CD4-positive, CD25-positive, alpha-beta regulatory T cell (primary cell): ENCODE measurements at regions not wholly inside any gene's neighbourhood (a gene's known extent, or its start where the extent isn't known, plus 50 kb on each side); places are given as distances from the start of the nearest gene placed in this dataset.
"Not testable (repeated sequence)": the region's sequence is repeated elsewhere in the genome, so short reads cannot be mapped to it uniquely, and the experiment has no call there.

ENCODE experiments used
- ATAC-seq, 2 donors: fragments of 150-1000 bp; cut with Tn5 transposase; one replicate each; pipeline ENCODE4 v1.10.0; 2021; ENCODE audit warnings: low read depth in 2 of 2, moderate number of reproducible peaks in 2 of 2, moderate library complexity in 1 of 2
- DNase-seq, 3 donors: peaks; one replicate each; pipeline versions ENCODE4 v3.0.0 to v3.0.0-alpha.2; 2012 to 2022; ENCODE audit warnings: mixed read lengths in 1 of 3
- H3K27ac ChIP-seq: one replicate; pipeline ENCODE4 v1.7.0; 2013; ENCODE audit warnings: mild to moderate bottlenecking, low read length; ENCODE audit not compliant: insufficient read depth, poor library complexity, severe bottlenecking
- H3K27me3 ChIP-seq: one replicate; pipeline ENCODE4 v1.7.0; 2013; ENCODE audit warnings: low read length; ENCODE audit not compliant: control insufficient read depth, insufficient read depth
- H3K36me3 ChIP-seq: one replicate; pipeline ENCODE4 v1.7.0; 2013; ENCODE audit warnings: mild to moderate bottlenecking, low read length, moderate library complexity; ENCODE audit not compliant: control insufficient read depth, insufficient read depth
- H3K4me1 ChIP-seq: 2 replicates; pipeline ENCODE4 v1.7.0; 2013; ENCODE audit warnings: mild to moderate bottlenecking, low read length; ENCODE audit not compliant: insufficient read depth, control insufficient read depth, poor library complexity, severe bottlenecking
- H3K4me3 ChIP-seq: one replicate; pipeline ENCODE4 v1.7.0; 2013; ENCODE audit warnings: low read depth, mild to moderate bottlenecking, low read length, moderate library complexity
- H3K9me3 ChIP-seq, 2 experiments: 1 replicate in 1 of 2; 2 replicates in 1 of 2; pipeline ENCODE4 v1.7.0; 2013; ENCODE audit warnings: low read length in 2 of 2, mild to moderate bottlenecking in 1 of 2, moderate library complexity in 1 of 2; ENCODE audit not compliant: control insufficient read depth in 2 of 2
- H3K27ac Mint-ChIP-seq, 3 donors: one replicate each; pipeline ENCODE4 v1.8.0; 2020 to 2022; ENCODE audit warnings: mild to moderate bottlenecking in 3 of 3, mixed read lengths in 3 of 3, moderate library complexity in 2 of 3
- H3K27me3 Mint-ChIP-seq: one replicate; pipeline ENCODE4 v1.8.0; 2022; ENCODE audit warnings: mild to moderate bottlenecking, mixed read lengths
- H3K36me3 Mint-ChIP-seq: one replicate; pipeline ENCODE4 v1.8.0; 2020; ENCODE audit warnings: mixed read lengths
- H3K4me1 Mint-ChIP-seq, 4 donors: one replicate each; pipeline ENCODE4 v1.8.0; 2020 to 2022; ENCODE audit warnings: mixed read lengths in 4 of 4, mild to moderate bottlenecking in 1 of 4
- H3K4me3 Mint-ChIP-seq, 4 donors: one replicate each; pipeline ENCODE4 v1.8.0; 2020 to 2022; ENCODE audit warnings: mild to moderate bottlenecking in 4 of 4, mixed read lengths in 4 of 4, moderate library complexity in 3 of 4
- H3K9me3 Mint-ChIP-seq, 7 donors: one replicate each; pipeline ENCODE4 v1.8.0; 2020 to 2022; ENCODE audit warnings: mixed read lengths in 7 of 7, mild to moderate bottlenecking in 3 of 7, moderate library complexity in 2 of 7

- no peaks in the 10 kb centered on the region for H3K27me3 ChIP-seq
- H3K4me3 Mint-ChIP-seq = no peak overlapping the region
- no peaks in the 10 kb centered on the region for H3K9me3 ChIP-seq
- H3K4me1 Mint-ChIP-seq = peaks cover 0 to 4% (median 0%) of the 10 kb centered on the region in 4 donors
- no peaks in the 10 kb centered on the region for H3K36me3 ChIP-seq
- no peaks in the 10 kb centered on the region for H3K4me1 ChIP-seq
- H3K9me3 Mint-ChIP-seq = peaks cover 0 to 2% (median 0%) of the 10 kb centered on the region in 7 donors
- H3K27ac Mint-ChIP-seq = peak overlapping the region in 2 of 3 donors; percentile 6 to 16
- H3K27ac ChIP-seq = no peak overlapping the region
- peaks cover 8% of the 10 kb centered on the region for H3K36me3 Mint-ChIP-seq
- no peak overlapping the region for H3K4me3 ChIP-seq
- H3K27me3 Mint-ChIP-seq = peaks cover 6% of the 10 kb centered on the region
- DNase-seq (no peak), ATAC-seq (no peak)
Observed at GRCh38 chr13:50762969-50763567, 80.4 kb downstream of the DLEU7 start.

- no peaks in the 10 kb centered on the region for H3K4me1 Mint-ChIP-seq
- no peaks in the 10 kb centered on the region for H3K4me1 ChIP-seq
- no peak for ATAC-seq
- H3K36me3 ChIP-seq = no peaks in the 10 kb centered on the region
- no peak overlapping the region for H3K4me3 Mint-ChIP-seq
- no peak overlapping the region for H3K4me3 ChIP-seq
- H3K27me3 ChIP-seq = no peaks in the 10 kb centered on the region
- H3K27ac ChIP-seq = no peak overlapping the region
- peaks cover 0 to 2% (median 0%) of the 10 kb centered on the region in 7 donors for H3K9me3 Mint-ChIP-seq
- H3K27me3 Mint-ChIP-seq = peaks cover 14% of the 10 kb centered on the region
- no peaks in the 10 kb centered on the region for H3K9me3 ChIP-seq
- peaks cover 7% of the 10 kb centered on the region for H3K36me3 Mint-ChIP-seq
- no peak for DNase-seq
- no peak overlapping the region for H3K27ac Mint-ChIP-seq
Observed at GRCh38 chr13:50766013-50766412, 77.5 kb downstream of the DLEU7 start.

GRCh38 chr13:50766695-50767094 is 76.8 kb downstream of the DLEU7 start:
- Histone ChIP-seq H3K27me3 (no peaks in the 10 kb centered on the region), H3K9me3 (no peaks in the 10 kb centered on the region), H3K4me1 (no peaks in the 10 kb centered on the region), H3K4me3 (no peak overlapping the region), H3K27ac (no peak overlapping the region), H3K36me3 (no peaks in the 10 kb centered on the region)
- Mint-ChIP-seq H3K4me3 (no peak overlapping the region), H3K9me3 (peaks cover 0 to 6% (median 0%) of the 10 kb centered on the region in 7 donors), H3K36me3 (peaks cover 3% of the 10 kb centered on the region), H3K27ac (no peak overlapping the region), H3K27me3 (peaks cover 20% of the 10 kb centered on the region), H3K4me1 (no peaks in the 10 kb centered on the region)
- no peak for ATAC-seq
- no peak for DNase-seq

GRCh38 chr13:50772881-50773280 is 70.6 kb downstream of the DLEU7 start:
- H3K4me3 Mint-ChIP-seq, H3K4me1 Mint-ChIP-seq, ATAC-seq, H3K27ac Mint-ChIP-seq, H3K9me3 ChIP-seq, H3K4me3 ChIP-seq, DNase-seq, H3K4me1 ChIP-seq, H3K36me3 ChIP-seq, H3K27ac ChIP-seq: not testable (repeated sequence)
- peaks cover 13% of the 10 kb centered on the region for H3K27me3 ChIP-seq
- Mint-ChIP-seq H3K27me3 (peaks cover 34% of the 10 kb centered on the region), H3K9me3 (peaks cover 0 to 19% (median 4%) of the 10 kb centered on the region in 7 donors), H3K36me3 (peaks cover 11% of the 10 kb centered on the region)
